ENCODE measurements at regions not wholly inside any gene's neighbourhood (a gene's known extent, or its start where the extent isn't known, plus 50 kb on each side); places are given as distances from the start of the nearest gene placed in this dataset.

DNA sequence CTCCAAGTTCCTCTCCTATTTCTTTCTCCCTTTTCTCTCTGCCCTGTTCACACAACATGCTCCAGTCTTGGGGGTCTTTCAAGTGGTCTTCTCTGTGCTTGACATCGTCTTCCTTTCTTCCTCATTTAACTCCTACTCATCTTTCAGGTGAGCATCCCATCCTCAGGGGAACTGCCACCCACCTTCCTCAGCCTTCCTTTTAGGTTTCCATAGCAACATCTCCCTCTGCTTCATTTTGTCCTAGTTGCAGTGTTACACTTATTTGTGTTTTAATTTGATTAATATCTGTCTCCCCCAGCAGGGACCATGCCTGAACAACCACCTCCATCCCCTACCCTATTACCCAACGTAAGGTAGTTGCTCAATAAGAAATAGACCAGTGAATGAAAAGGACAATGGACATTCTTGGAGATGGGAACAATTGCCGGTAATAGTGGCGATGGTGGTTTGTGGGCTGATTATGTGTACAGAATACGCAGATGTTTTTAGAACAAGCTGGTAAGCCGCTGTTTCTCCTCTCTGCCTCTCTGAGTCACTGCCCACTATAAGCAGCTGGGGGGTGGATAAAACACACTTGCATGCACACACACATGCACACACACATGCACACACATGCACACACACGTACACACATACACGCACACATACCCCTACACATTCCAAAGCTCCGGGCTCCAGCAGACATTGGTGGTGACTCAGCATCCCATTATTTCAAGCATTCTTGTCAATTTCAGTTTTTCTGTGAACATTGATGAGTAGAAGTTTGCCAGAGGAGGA, 251.6 kb downstream of the GATA3 start:
- TF ChIP-seq EGR1 (IDR thresholded peaks at IDR 0.05) (no peak), NFIC (IDR thresholded peaks at IDR 0.05) (no peak), ZBTB7A (IDR thresholded peaks at IDR 0.05; ENCODE audit: low read depth) (no peak), EP300 (IDR thresholded peaks at IDR 0.05; ENCODE audit: borderline replicate concordance) (no peak), FOXM1 (IDR thresholded peaks at IDR 0.05; ENCODE audit: borderline replicate concordance, low read depth) (no peak), CREB1 (IDR thresholded peaks at IDR 0.05; ENCODE audit: low read depth) (no peak), RAD21 (IDR thresholded peaks at IDR 0.05; ENCODE audit: low read depth) (no peak), YY1 (IDR thresholded peaks at IDR 0.05; ENCODE audit: low read depth) (no peak), TAF1 (IDR thresholded peaks at IDR 0.05; ENCODE audit: low read depth) (no peak), TCF12 (IDR thresholded peaks at IDR 0.05; ENCODE audit: low read depth) (no peak), TEAD4 (IDR thresholded peaks at IDR 0.05) (no peak)
- TF ChIP-seq, protein P1, sequence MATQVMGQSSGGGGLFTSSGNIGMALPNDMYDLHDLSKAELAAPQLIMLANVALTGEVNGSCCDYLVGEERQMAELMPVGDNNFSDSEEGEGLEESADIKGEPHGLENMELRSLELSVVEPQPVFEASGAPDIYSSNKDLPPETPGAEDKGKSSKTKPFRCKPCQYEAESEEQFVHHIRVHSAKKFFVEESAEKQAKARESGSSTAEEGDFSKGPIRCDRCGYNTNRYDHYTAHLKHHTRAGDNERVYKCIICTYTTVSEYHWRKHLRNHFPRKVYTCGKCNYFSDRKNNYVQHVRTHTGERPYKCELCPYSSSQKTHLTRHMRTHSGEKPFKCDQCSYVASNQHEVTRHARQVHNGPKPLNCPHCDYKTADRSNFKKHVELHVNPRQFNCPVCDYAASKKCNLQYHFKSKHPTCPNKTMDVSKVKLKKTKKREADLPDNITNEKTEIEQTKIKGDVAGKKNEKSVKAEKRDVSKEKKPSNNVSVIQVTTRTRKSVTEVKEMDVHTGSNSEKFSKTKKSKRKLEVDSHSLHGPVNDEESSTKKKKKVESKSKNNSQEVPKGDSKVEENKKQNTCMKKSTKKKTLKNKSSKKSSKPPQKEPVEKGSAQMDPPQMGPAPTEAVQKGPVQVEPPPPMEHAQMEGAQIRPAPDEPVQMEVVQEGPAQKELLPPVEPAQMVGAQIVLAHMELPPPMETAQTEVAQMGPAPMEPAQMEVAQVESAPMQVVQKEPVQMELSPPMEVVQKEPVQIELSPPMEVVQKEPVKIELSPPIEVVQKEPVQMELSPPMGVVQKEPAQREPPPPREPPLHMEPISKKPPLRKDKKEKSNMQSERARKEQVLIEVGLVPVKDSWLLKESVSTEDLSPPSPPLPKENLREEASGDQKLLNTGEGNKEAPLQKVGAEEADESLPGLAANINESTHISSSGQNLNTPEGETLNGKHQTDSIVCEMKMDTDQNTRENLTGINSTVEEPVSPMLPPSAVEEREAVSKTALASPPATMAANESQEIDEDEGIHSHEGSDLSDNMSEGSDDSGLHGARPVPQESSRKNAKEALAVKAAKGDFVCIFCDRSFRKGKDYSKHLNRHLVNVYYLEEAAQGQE (IDR thresholded peaks at IDR 0.05; ENCODE audit: low read depth), result no peak
- TF ChIP-seq, protein P2, sequence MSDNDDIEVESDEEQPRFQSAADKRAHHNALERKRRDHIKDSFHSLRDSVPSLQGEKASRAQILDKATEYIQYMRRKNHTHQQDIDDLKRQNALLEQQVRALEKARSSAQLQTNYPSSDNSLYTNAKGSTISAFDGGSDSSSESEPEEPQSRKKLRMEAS (IDR thresholded peaks at IDR 0.05), result no peak
- TF ChIP-seq, protein P3, sequence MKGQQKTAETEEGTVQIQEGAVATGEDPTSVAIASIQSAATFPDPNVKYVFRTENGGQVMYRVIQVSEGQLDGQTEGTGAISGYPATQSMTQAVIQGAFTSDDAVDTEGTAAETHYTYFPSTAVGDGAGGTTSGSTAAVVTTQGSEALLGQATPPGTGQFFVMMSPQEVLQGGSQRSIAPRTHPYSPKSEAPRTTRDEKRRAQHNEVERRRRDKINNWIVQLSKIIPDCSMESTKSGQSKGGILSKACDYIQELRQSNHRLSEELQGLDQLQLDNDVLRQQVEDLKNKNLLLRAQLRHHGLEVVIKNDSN (IDR thresholded peaks at IDR 0.05), result no peak
